HEK293 (cell line): ENCODE measurements at regions not wholly inside any gene's neighbourhood (a gene's known extent, or its start where the extent isn't known, plus 50 kb on each side); places are given as distances from the start of the nearest gene placed in this dataset.
A peak's percentile ranks its signal among the peaks of the same experiment; 100 is the strongest.

ENCODE experiments used
- CTCF ChIA-PET: fragments of 350-600 bp; formaldehyde crosslinking; extraction: SDS; loops from one replicate; lab custom pipeline; 2021; ENCODE audit warnings: antibody characterized with exemption; lab: Yijun Ruan, JAX
- POLR2A ChIA-PET: fragments of 300-600 bp; formaldehyde crosslinking; extraction: SDS; loops from one replicate; lab custom pipeline; 2020; ENCODE audit warnings: antibody characterized with exemption, inconsistent platforms; lab: Yijun Ruan, JAX
- H3K27ac ChIP-seq: fragments of 200-500 bp; sonication (Bioruptor generic); 2 replicates; pipeline ENCODE4 v1.5.1; 2014; ENCODE audit warnings: low read depth, low read length, control low read depth, inconsistent platforms; ENCODE audit errors: extremely low read depth
- H3K36me3 ChIP-seq, 2 experiments: fragments of 200-500 bp in 1 of 2; sonication (Bioruptor generic) in 1 of 2; 1 replicate in 1 of 2; 2 replicates in 1 of 2; pipeline ENCODE4 v1.5.1; 2014 to 2017; ENCODE audit warnings: inconsistent platforms in 2 of 2, low read length in 2 of 2; ENCODE audit not compliant: control insufficient read depth in 2 of 2, insufficient read depth in 1 of 2
- H3K4me1 ChIP-seq: fragments of 200-500 bp; sonication (Bioruptor generic); 2 replicates; pipeline ENCODE4 v1.5.1; 2014; ENCODE audit warnings: mild to moderate bottlenecking, low read length, inconsistent platforms; ENCODE audit not compliant: control insufficient read depth, insufficient read depth
- H3K4me3 ChIP-seq: 2 replicates; pipeline ENCODE4 v1.5.1; 2011; ENCODE audit warnings: low read depth, mild to moderate bottlenecking, control low read depth, low read length, moderate library complexity
- H3K9me3 ChIP-seq: fragments of 200-500 bp; sonication (Bioruptor generic); 2 replicates; pipeline ENCODE4 v1.5.1; 2014; ENCODE audit warnings: low read depth, low read length, inconsistent platforms; ENCODE audit not compliant: control insufficient read depth, insufficient read depth
- GLIS2 ChIP-seq: fragments of 450-650 bp; formaldehyde crosslinking; IDR thresholded peaks from 2 replicates; pipeline ENCODE4 v1.5.1; 2016; ENCODE audit warnings: missing biosample characterization, missing genetic modification characterization
- IKZF3 ChIP-seq: fragments of 450-650 bp; IDR thresholded peaks from 2 replicates; pipeline ENCODE4 v1.5.0; 2018; ENCODE audit warnings: missing biosample characterization, mild to moderate bottlenecking, missing genetic modification characterization, moderate library complexity
- MEIS1 ChIP-seq: sonication (generic); formaldehyde crosslinking; IDR thresholded peaks from 2 replicates; pipeline ENCODE4 v1.8.1; 2022; ENCODE audit warnings: missing genetic modification reagents, mild to moderate bottlenecking, borderline replicate concordance
- OSR2 ChIP-seq: fragments of 450-650 bp; formaldehyde crosslinking; IDR thresholded peaks from 2 replicates; pipeline ENCODE4 v1.5.1; 2016; ENCODE audit warnings: missing biosample characterization, missing genetic modification characterization
- OVOL3 ChIP-seq: fragments of 450-650 bp; formaldehyde crosslinking; IDR thresholded peaks from 2 replicates; pipeline ENCODE4 v1.5.1; 2016; ENCODE audit warnings: missing biosample characterization, missing genetic modification characterization
- WT1 ChIP-seq: fragments of 450-650 bp; formaldehyde crosslinking; IDR thresholded peaks from 2 replicates; pipeline ENCODE4 v1.5.1; 2016; ENCODE audit warnings: missing biosample characterization, missing genetic modification characterization
- ZFP41 ChIP-seq: fragments of 450-650 bp; formaldehyde crosslinking; IDR thresholded peaks from 2 replicates; pipeline ENCODE4 v1.5.1; 2016; ENCODE audit warnings: missing biosample characterization, missing genetic modification characterization, borderline replicate concordance
- ZNF121 ChIP-seq: fragments of 450-650 bp; formaldehyde crosslinking; IDR thresholded peaks from 2 replicates; pipeline ENCODE4 v1.5.1; 2016; ENCODE audit warnings: missing biosample characterization, missing genetic modification characterization
- ZNF133 ChIP-seq: fragments of 450-650 bp; formaldehyde crosslinking; IDR thresholded peaks from 2 replicates; pipeline ENCODE4 v1.5.1; 2016; ENCODE audit warnings: missing biosample characterization, missing genetic modification characterization
- ZNF23 ChIP-seq: fragments of 450-650 bp; formaldehyde crosslinking; IDR thresholded peaks from 2 replicates; pipeline ENCODE4 v1.5.1; 2016; ENCODE audit warnings: missing biosample characterization, missing genetic modification characterization, borderline replicate concordance
- ZNF350 ChIP-seq: fragments of 450-650 bp; formaldehyde crosslinking; IDR thresholded peaks from 2 replicates; pipeline ENCODE4 v1.5.0; 2017; ENCODE audit warnings: missing biosample characterization, mild to moderate bottlenecking, missing genetic modification characterization
- ZNF600 ChIP-seq: fragments of 450-650 bp; formaldehyde crosslinking; IDR thresholded peaks from 2 replicates; pipeline ENCODE4 v1.5.1; 2016; ENCODE audit warnings: missing biosample characterization, missing genetic modification characterization
- ZNF626 ChIP-seq: fragments of 450-650 bp; sonication (Bioruptor Pico); formaldehyde crosslinking; IDR thresholded peaks from 2 replicates; pipeline ENCODE4 v1.5.1; 2018; ENCODE audit warnings: missing biosample characterization, missing genetic modification characterization, inconsistent platforms
- ZNF701 ChIP-seq: fragments of 450-650 bp; formaldehyde crosslinking; IDR thresholded peaks from 2 replicates; pipeline ENCODE4 v1.5.1; 2016; ENCODE audit warnings: missing biosample characterization, missing genetic modification characterization
- ZNF837 ChIP-seq: fragments of 450-650 bp; formaldehyde crosslinking; IDR thresholded peaks from 2 replicates; pipeline ENCODE4 v1.5.1; 2016; ENCODE audit warnings: missing biosample characterization, missing genetic modification characterization
- ZNF843 ChIP-seq: fragments of 450-650 bp; formaldehyde crosslinking; IDR thresholded peaks from 2 replicates; pipeline ENCODE4 v1.5.1; 2016; ENCODE audit warnings: missing biosample characterization, missing genetic modification characterization
- ZSCAN16 ChIP-seq: fragments of 450-650 bp; formaldehyde crosslinking; IDR thresholded peaks from 2 replicates; pipeline ENCODE4 v1.5.1; 2016; ENCODE audit warnings: missing biosample characterization, missing genetic modification characterization
- ZXDB ChIP-seq: fragments of 450-650 bp; formaldehyde crosslinking; IDR thresholded peaks from 2 replicates; pipeline ENCODE4 v1.5.1; 2016; ENCODE audit warnings: missing biosample characterization, missing genetic modification characterization
- TF ChIP-seq, protein P1 (sequence below): fragments of 450-650 bp; formaldehyde crosslinking; optimal IDR thresholded peaks from 2 replicates; pipeline ENCODE3; 2016; ENCODE audit warnings: missing biosample characterization, mild to moderate bottlenecking, missing genetic modification characterization
- TF ChIP-seq, protein P2 (sequence below): fragments of 450-650 bp; formaldehyde crosslinking; IDR thresholded peaks from 2 replicates; pipeline ENCODE4 v1.5.1; 2016; ENCODE audit warnings: missing biosample characterization, missing genetic modification characterization, low read depth
- TF ChIP-seq, protein P3 (sequence below): fragments of 450-650 bp; formaldehyde crosslinking; IDR thresholded peaks from 2 replicates; pipeline ENCODE4 v1.5.1; 2017; ENCODE audit warnings: missing biosample characterization, missing genetic modification characterization
- TF ChIP-seq, protein P4 (sequence below): fragments of 450-650 bp; formaldehyde crosslinking; IDR thresholded peaks from 2 replicates; pipeline ENCODE4 v1.5.1; 2017; ENCODE audit warnings: missing biosample characterization, missing genetic modification characterization
- TF ChIP-seq, protein P5 (sequence below): fragments of 450-650 bp; formaldehyde crosslinking; IDR thresholded peaks from 2 replicates; pipeline ENCODE4 v1.5.1; 2017; ENCODE audit warnings: missing biosample characterization, missing genetic modification characterization
- TF ChIP-seq, protein P6 (sequence below): fragments of 450-650 bp; formaldehyde crosslinking; IDR thresholded peaks from 2 replicates; pipeline ENCODE4 v1.5.1; 2016; ENCODE audit warnings: missing biosample characterization, missing genetic modification characterization

DNA sequence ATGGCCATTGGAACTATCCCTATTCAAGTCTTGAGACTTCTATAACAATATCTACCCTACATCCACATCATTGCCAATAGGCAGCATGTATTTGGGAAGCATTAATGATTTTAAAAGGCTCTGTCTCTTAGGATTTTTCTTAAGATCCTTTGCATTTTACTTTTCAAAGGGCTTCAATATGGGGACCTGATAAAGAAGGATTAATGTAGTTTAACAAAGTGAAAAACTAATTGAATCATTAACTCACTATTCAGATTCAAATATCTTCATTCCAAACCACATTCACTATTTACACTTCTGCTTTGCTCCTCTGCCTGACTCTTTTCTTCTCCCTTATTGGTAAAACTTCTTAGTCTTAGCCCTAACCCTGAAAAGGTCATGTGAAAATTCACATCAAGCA lies 333.0 kb downstream of the EPHA7 start:
- Histone ChIP-seq H3K36me3 (no peaks in the 10 kb centered on the region), H3K27ac (no peak overlapping the region), H3K9me3 (no peaks in the 10 kb centered on the region), H3K4me3 (no peak overlapping the region), H3K4me1 (peaks cover 32% of the 10 kb centered on the region)
- CTCF ChIA-PET = interaction anchor here (0.6 to 1.3 kb wide), 3 partner anchors 40 to 289 kb away, joined by 3 read pairs; no protein-coding TSS in a partner anchor
- TF ChIP-seq, protein P1, sequence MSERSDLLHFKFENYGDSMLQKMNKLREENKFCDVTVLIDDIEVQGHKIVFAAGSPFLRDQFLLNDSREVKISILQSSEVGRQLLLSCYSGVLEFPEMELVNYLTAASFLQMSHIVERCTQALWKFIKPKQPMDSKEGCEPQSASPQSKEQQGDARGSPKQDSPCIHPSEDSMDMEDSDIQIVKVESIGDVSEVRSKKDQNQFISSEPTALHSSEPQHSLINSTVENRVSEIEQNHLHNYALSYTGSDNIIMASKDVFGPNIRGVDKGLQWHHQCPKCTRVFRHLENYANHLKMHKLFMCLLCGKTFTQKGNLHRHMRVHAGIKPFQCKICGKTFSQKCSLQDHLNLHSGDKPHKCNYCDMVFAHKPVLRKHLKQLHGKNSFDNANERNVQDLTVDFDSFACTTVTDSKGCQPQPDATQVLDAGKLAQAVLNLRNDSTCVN (tag by site-specific recombination) = no peak
- no peak for TF ChIP-seq ZNF350 (tag by site-specific recombination)
- TF ChIP-seq, protein P2, sequence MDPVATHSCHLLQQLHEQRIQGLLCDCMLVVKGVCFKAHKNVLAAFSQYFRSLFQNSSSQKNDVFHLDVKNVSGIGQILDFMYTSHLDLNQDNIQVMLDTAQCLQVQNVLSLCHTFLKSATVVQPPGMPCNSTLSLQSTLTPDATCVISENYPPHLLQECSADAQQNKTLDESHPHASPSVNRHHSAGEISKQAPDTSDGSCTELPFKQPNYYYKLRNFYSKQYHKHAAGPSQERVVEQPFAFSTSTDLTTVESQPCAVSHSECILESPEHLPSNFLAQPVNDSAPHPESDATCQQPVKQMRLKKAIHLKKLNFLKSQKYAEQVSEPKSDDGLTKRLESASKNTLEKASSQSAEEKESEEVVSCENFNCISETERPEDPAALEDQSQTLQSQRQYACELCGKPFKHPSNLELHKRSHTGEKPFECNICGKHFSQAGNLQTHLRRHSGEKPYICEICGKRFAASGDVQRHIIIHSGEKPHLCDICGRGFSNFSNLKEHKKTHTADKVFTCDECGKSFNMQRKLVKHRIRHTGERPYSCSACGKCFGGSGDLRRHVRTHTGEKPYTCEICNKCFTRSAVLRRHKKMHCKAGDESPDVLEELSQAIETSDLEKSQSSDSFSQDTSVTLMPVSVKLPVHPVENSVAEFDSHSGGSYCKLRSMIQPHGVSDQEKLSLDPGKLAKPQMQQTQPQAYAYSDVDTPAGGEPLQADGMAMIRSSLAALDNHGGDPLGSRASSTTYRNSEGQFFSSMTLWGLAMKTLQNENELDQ (tag by site-specific recombination) = no peak
- no peak for TF ChIP-seq ZNF701 (tag by site-specific recombination)
- POLR2A ChIA-PET = no interaction called here

DNA sequence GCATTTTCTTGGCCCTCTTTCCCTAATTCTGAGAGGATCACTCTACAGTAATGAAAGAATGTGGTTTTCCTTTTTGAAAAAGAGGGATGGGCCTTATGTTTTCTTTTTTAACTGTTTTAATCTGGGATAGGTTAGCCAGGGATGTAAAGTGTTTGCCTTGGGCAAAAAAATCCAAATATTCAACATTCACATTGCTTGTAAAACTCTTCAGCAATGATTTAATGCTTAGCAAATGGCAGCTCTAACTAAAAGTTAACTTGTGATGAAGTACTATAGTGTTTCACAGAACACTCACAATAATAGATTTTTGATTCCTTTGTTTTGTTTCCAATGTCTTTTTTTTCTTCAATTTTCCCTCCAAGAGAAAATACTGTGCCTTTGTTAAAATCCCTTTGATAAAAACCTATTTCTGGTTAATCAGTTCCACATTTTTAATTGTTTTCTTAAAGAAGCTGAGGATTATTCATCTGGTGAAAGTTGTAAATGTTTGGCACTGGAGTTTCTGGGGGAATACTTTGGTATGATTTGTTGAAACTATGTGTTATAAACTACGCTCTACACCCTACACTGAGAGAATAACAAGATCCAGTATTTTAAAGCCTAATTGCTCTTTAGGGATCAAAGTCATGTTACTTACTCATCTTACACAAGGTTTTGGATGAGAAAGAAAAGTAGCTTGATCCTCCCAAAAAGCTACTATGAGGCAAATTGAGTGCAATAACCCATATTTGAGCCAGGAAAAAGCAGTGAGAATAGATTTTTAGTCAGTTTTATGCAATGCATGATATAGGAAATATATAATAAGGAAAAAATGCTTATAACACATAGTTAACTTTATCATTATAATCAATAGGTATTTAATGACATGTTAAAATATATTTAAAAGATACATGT lies 335.8 kb downstream of the EPHA7 start:
- Histone ChIP-seq H3K36me3 (no peaks in the 10 kb centered on the region), H3K27ac (no peak overlapping the region), H3K9me3 (no peaks in the 10 kb centered on the region), H3K4me3 (no peak overlapping the region), H3K4me1 (peaks cover 26% of the 10 kb centered on the region)
- ChIA-PET CTCF (interaction anchor here (0.7 kb wide), 1 partner anchor 135 kb away, joined by 4 read pairs; no protein-coding TSS in a partner anchor), POLR2A (interaction anchor here (0.6 to 1.4 kb wide), 2 partner anchors 336 to 347 kb away, joined by 4 to 5 read pairs; partner anchors contain the start of gene EPHA7)
- no peak for TF ChIP-seq ZNF23 (tag by site-specific recombination)
- no peak for TF ChIP-seq MEIS1
- no peak for TF ChIP-seq ZSCAN16 (tag by site-specific recombination)
- 0 out of 2 replicates have a peak, but pooled peaks have one; percentile 8 for TF ChIP-seq ZNF626
- TF ChIP-seq OSR2 (tag by site-specific recombination) = 0 out of 2 replicates have a peak, but pooled peaks have one; percentile 12
- TF ChIP-seq, protein P3, sequence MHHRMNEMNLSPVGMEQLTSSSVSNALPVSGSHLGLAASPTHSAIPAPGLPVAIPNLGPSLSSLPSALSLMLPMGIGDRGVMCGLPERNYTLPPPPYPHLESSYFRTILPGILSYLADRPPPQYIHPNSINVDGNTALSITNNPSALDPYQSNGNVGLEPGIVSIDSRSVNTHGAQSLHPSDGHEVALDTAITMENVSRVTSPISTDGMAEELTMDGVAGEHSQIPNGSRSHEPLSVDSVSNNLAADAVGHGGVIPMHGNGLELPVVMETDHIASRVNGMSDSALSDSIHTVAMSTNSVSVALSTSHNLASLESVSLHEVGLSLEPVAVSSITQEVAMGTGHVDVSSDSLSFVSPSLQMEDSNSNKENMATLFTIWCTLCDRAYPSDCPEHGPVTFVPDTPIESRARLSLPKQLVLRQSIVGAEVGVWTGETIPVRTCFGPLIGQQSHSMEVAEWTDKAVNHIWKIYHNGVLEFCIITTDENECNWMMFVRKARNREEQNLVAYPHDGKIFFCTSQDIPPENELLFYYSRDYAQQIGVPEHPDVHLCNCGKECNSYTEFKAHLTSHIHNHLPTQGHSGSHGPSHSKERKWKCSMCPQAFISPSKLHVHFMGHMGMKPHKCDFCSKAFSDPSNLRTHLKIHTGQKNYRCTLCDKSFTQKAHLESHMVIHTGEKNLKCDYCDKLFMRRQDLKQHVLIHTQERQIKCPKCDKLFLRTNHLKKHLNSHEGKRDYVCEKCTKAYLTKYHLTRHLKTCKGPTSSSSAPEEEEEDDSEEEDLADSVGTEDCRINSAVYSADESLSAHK (tag by site-specific recombination) = no peak; the same call in 1 of the 2 replicates
- no peak for TF ChIP-seq ZFP41 (tag by site-specific recombination)
- TF ChIP-seq, protein P4, sequence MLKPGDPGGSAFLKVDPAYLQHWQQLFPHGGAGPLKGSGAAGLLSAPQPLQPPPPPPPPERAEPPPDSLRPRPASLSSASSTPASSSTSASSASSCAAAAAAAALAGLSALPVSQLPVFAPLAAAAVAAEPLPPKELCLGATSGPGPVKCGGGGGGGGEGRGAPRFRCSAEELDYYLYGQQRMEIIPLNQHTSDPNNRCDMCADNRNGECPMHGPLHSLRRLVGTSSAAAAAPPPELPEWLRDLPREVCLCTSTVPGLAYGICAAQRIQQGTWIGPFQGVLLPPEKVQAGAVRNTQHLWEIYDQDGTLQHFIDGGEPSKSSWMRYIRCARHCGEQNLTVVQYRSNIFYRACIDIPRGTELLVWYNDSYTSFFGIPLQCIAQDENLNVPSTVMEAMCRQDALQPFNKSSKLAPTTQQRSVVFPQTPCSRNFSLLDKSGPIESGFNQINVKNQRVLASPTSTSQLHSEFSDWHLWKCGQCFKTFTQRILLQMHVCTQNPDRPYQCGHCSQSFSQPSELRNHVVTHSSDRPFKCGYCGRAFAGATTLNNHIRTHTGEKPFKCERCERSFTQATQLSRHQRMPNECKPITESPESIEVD (tag by site-specific recombination) = peak; percentile 98
- peak; percentile 76 for TF ChIP-seq ZNF843 (tag by site-specific recombination)
- TF ChIP-seq WT1 (tag by site-specific recombination) = peak; percentile 63
- 0 out of 2 replicates have a peak, but pooled peaks have one; percentile 63 for TF ChIP-seq OVOL3 (tag by site-specific recombination)
- 0 out of 2 replicates have a peak, but pooled peaks have one; percentile 6 for TF ChIP-seq IKZF3 (tag by site-specific recombination)
- no peak for TF ChIP-seq ZNF133
- TF ChIP-seq ZNF837 (tag by site-specific recombination) = no peak
- TF ChIP-seq ZNF121 (tag by site-specific recombination) = no peak
- TF ChIP-seq ZXDB (tag by site-specific recombination) = peak; percentile 61
- TF ChIP-seq, protein P5, sequence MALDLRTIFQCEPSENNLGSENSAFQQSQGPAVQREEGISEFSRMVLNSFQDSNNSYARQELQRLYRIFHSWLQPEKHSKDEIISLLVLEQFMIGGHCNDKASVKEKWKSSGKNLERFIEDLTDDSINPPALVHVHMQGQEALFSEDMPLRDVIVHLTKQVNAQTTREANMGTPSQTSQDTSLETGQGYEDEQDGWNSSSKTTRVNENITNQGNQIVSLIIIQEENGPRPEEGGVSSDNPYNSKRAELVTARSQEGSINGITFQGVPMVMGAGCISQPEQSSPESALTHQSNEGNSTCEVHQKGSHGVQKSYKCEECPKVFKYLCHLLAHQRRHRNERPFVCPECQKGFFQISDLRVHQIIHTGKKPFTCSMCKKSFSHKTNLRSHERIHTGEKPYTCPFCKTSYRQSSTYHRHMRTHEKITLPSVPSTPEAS (tag by site-specific recombination) = no peak
- TF ChIP-seq ZNF600 (tag by site-specific recombination) = no peak
- TF ChIP-seq GLIS2 (tag by site-specific recombination) = no peak
- TF ChIP-seq, protein P6, sequence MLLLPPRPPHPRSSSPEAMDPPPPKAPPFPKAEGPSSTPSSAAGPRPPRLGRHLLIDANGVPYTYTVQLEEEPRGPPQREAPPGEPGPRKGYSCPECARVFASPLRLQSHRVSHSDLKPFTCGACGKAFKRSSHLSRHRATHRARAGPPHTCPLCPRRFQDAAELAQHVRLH (tag by site-specific recombination) = peak; percentile 52; the same call in 1 of the 2 replicates
